KBM-7 (cell line): ENCODE measurements at regions not wholly inside any gene's neighbourhood (a gene's known extent, or its start where the extent isn't known, plus 50 kb on each side); places are given as distances from the start of the nearest gene placed in this dataset.
"Not testable (repeated sequence)": the region's sequence is repeated elsewhere in the genome, so short reads cannot be mapped to it uniquely, and the experiment has no call there.

Experiments used
- DNase-seq: peaks from one replicate; pipeline ENCODE4 v3.0.0-alpha.2; 2015
- in situ Hi-C: fragments of 300-500 bp; cut with MboI; formaldehyde crosslinking; loops from 2 replicates; pipeline ENCODE4 v1.14.3; 2020; ENCODE audit warnings: low sequenced_read_pairs, low pct_unique_long_range_greater_than_20kb, mixed read lengths

- in situ Hi-C loops, result no loop called here
- no peak for DNase-seq
Observed at GRCh38 chr2:125310657-125311364, 1285.7 kb downstream of the CNTNAP5 start.

DNA sequence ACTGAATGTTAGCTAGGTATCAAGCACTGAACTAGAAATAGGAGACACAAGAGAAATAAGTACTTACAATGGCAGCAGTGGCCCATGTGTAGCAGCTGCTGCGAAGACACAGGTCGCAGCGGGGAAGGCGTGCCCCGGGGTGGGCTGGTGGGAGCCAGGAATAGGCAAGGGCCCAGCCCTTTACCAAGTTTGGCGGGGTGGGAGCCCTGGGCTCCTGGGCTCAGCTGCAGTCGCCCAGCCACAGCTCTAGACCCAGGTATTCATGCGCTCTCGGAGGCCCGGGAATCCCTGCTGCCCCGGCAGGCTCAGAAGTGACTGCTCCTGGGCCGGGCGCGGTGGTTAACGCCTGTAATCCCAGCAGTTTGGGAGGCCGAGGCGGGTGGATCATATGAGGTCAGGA lies 1287.3 kb downstream of the CNTNAP5 start:
- no peak for DNase-seq
- in situ Hi-C loops, result no loop called here

GRCh38 chr2:125313806-125314205 lies 1288.7 kb downstream of the CNTNAP5 start:
- in situ Hi-C loops, result no loop called here
- no peak for DNase-seq

- no peak for DNase-seq
- in situ Hi-C loops, result no loop called here
Observed at GRCh38 chr2:125318740-125319139, 1293.7 kb downstream of the CNTNAP5 start.

GRCh38 chr2:125324273-125324672 lies 1299.2 kb downstream of the CNTNAP5 start:
- no peak for DNase-seq
- in situ Hi-C loops, result no loop called here

DNA sequence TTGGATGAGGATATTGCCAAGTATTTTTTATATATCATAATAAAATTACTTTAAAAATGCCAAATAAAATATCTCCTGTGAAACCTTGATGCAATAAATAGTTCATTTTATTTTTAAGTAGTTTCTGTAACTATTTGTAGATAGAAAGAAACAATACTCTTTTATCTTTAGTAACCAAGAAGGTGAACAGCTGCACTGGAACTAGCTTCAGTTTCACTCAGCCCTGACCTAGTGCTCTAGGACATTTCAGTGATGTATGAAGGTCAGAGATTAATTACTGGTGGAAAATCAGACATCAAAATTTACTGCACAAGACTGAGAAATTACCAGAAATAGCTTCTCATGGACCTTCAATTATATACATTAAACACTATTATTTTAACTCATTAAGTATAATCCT lies 1305.0 kb downstream of the CNTNAP5 start:
- DNase-seq, result no peak
- in situ Hi-C loops, result no loop called here

DNA sequence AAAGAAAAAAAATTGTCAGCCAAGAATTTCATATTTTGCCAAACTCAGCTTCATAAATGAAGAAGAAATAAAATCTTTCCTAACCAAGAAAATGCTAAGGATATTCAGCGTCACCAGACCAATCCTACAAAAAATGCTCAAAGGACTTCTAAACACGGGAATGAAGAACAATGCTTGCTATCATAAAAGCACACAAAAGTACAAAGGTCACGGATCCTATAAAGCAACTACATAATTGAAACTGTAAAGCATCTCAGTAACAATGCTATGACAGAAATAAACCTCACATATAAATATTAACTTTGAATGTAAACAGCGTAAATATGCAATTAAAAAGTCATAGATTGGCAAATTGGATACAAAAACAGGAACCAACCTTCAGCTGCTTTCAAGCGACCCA lies 1314.6 kb upstream of the GYPC start:
- DNase-seq, result no peak
- in situ Hi-C loops, result no loop called here

GRCh38 chr2:125353542-125353941 lies 1302.4 kb upstream of the GYPC start:
- DNase-seq, in situ Hi-C loops: not testable (repeated sequence)

- in situ Hi-C loops, result no loop called here
- no peak for DNase-seq
Observed at GRCh38 chr2:125364192-125364983, 1291.6 kb upstream of the GYPC start.

DNA sequence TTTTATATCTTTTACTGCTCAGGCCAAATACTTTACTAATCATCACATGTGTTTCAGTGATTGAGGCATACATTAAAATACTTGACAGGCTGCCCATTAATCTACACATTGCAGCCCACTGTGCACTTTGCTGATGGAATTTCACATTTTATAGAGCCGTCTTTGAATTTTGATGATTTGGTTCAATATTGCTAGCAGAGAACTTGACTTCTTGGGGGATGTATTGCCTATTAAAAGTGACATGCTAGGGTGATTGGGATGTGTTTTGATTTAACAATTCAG lies 1291.0 kb upstream of the GYPC start:
- in situ Hi-C loops, result no loop called here
- DNase-seq, result no peak

- DNase-seq, result no peak
- in situ Hi-C loops, result no loop called here
Observed at GRCh38 chr2:125371867-125372266, 1284.1 kb upstream of the GYPC start.

- in situ Hi-C loops, result no loop called here
- no peak for DNase-seq
Observed at GRCh38 chr2:125373293-125373692, 1282.7 kb upstream of the GYPC start.

DNA sequence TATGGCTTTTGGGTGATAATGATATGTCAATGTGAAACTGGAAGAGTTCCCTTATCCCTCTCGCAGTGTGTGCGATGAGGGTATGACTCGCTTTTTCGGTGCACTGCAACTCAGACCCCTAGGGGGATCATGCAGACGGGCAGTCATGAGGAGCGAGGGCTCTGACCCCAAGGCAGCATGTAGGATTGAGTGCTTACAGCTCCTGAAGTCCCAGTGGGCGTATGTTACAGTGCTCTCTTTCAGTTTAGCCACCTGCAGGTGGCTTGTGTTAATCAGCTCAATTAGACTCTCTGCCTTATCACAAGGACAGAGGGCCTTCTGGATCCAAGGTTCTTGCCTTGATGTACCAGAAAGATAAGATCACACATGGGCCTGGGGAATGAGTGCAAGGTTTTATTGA lies 1269.9 kb upstream of the GYPC start:
- no peak for DNase-seq
- in situ Hi-C loops, result no loop called here

GRCh38 chr2:125397535-125398251 lies 1258.3 kb upstream of the GYPC start:
- DNase-seq, result no peak
- in situ Hi-C loops, result no loop called here

DNA sequence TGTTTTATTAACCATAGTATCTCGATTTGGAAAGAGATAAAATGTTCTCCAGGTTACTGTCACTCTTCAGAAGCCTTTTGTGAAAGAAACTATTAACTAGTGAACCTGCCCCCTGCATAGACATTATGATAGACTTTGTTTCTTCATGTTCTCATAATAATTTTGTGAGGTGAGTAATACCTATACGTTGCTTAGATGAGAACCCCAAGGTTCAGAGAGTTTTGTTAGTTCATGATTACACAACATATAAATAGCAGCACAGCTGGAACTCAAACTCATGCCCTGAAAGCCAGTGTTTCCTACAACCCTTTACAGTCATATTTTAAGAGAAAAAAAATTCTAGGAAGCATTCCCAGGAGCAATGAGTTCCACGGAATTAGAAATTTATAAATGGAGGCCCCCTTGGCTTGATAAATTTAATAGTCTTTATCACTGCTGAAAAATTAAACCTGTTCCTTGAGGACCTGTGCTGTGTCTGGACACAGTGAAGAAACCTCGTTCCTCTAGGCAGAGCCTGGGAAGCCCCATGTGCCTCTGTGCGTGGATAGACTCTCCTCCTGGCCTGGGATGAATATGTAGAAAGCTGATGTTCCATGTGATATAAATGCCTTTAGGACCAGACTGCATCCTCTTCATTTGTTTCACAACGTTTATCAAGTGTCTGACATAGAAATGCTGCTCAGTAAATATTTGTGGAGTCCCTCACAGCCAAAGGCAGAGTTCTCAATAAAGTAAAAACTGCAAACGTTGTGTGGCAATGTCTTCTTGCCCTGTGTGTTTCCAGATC lies 1257.0 kb upstream of the GYPC start:
- in situ Hi-C loops, result no loop called here
- no peak for DNase-seq

- in situ Hi-C loops, result no loop called here
- DNase-seq, result no peak
Observed at GRCh38 chr2:125405816-125406215, 1250.1 kb upstream of the GYPC start.

GRCh38 chr2:125408874-125409538 lies 1247.0 kb upstream of the GYPC start:
- DNase-seq, result no peak
- in situ Hi-C loops, result no loop called here

DNA sequence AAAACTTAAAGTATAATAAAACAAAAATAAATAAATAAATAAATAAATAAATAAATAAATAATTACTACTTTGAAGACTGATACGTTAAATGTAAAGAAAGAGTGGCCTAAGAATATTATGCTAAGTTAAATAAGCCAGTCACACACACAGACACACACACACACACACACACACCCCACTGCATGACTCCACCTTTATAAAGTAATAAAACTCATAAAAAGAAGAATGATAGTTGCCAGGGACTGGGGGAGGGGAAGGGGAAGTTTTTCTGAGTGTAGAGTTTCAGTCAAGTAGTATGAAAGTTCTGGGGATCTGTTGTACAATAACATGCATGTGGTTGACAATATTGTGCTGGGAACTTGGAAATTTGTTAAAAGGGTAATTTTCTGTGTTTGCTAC lies 1237.5 kb upstream of the GYPC start:
- DNase-seq, result no peak
- in situ Hi-C loops, result no loop called here

GRCh38 chr2:125422198-125422770 lies 1233.7 kb upstream of the GYPC start:
- DNase-seq, result not testable (repeated sequence)

More at GRCh38 chr2:125422198-125422770, 1233.7 kb upstream of the GYPC start:
- in situ Hi-C loops, result not testable (repeated sequence)
